ENCODE measurements at regions not wholly inside any gene's neighbourhood (a gene's known extent, or its start where the extent isn't known, plus 50 kb on each side); places are given as distances from the start of the nearest gene placed in this dataset.

GRCh38 chr5:167579693-167580055 lies 711.8 kb upstream of the WWC1 start:
- intact Hi-C loops (cut with micrococcal nuclease), result no loop called here

- intact Hi-C loops (cut with micrococcal nuclease), result no loop called here
These were observed 710.8 kb upstream of the WWC1 start for GRCh38 chr5:167580608-167581007.

- intact Hi-C loops (cut with micrococcal nuclease), result no loop called here
These were observed 709.2 kb upstream of the WWC1 start for GRCh38 chr5:167582283-167582682.

GRCh38 chr5:167582886-167583285 lies 708.6 kb upstream of the WWC1 start:
- intact Hi-C loops (cut with micrococcal nuclease), result no loop called here

- intact Hi-C loops (cut with micrococcal nuclease), result no loop called here
These were observed 706.3 kb upstream of the WWC1 start for GRCh38 chr5:167585184-167585583.

- intact Hi-C loops (cut with micrococcal nuclease), result no loop called here
These were observed 703.5 kb upstream of the WWC1 start for GRCh38 chr5:167587772-167588437.

GRCh38 chr5:167592114-167592513 lies 699.3 kb upstream of the WWC1 start:
- intact Hi-C loops (cut with micrococcal nuclease), result no loop called here

GRCh38 chr5:167593329-167594060 lies 698.0 kb upstream of the WWC1 start:
- intact Hi-C loops (cut with micrococcal nuclease), result no loop called here

GRCh38 chr5:167594061-167594435 lies 697.4 kb upstream of the WWC1 start:
- intact Hi-C loops (cut with micrococcal nuclease), result no loop called here

- intact Hi-C loops (cut with micrococcal nuclease), result no loop called here
These were observed 696.7 kb upstream of the WWC1 start for GRCh38 chr5:167594750-167595149.

- intact Hi-C loops (cut with micrococcal nuclease), result no loop called here
These were observed 696.2 kb upstream of the WWC1 start for GRCh38 chr5:167595196-167595595.

GRCh38 chr5:167598166-167598565 lies 693.3 kb upstream of the WWC1 start:
- intact Hi-C loops (cut with micrococcal nuclease), result no loop called here

GRCh38 chr5:167602067-167602466 lies 689.4 kb upstream of the WWC1 start:
- intact Hi-C loops (cut with micrococcal nuclease), result no loop called here

GRCh38 chr5:167603135-167603534 lies 688.3 kb upstream of the WWC1 start:
- intact Hi-C loops (cut with micrococcal nuclease), result no loop called here

GRCh38 chr5:167608390-167609272 lies 682.8 kb upstream of the WWC1 start:
- intact Hi-C loops (cut with micrococcal nuclease), result no loop called here

GRCh38 chr5:167614294-167615021 lies 677.0 kb upstream of the WWC1 start:
- intact Hi-C loops (cut with micrococcal nuclease), result no loop called here

GRCh38 chr5:167616043-167616890 lies 675.2 kb upstream of the WWC1 start:
- intact Hi-C loops (cut with micrococcal nuclease), result no loop called here

GRCh38 chr5:167623354-167623753 lies 668.1 kb upstream of the WWC1 start:
- intact Hi-C loops (cut with micrococcal nuclease), result no loop called here

GRCh38 chr5:167624053-167624452 lies 667.4 kb upstream of the WWC1 start:
- intact Hi-C loops (cut with micrococcal nuclease), result no loop called here

- intact Hi-C loops (cut with micrococcal nuclease), result no loop called here
These were observed 664.9 kb upstream of the WWC1 start for GRCh38 chr5:167626341-167627123.

All from T-helper 1 cell treated with Interleukin-12 subunit alpha and Interleukin-12 subunit beta and Interleukin-4 antibody, amounts not matched to agents 30 ng/mL and 1 ng/mL, for 36 hours (primary cell).